Muscle of back (tissue), 3 donors: ENCODE measurements at regions not wholly inside any gene's neighbourhood (a gene's known extent, or its start where the extent isn't known, plus 50 kb on each side); places are given as distances from the start of the nearest gene placed in this dataset.
"Not testable (repeated sequence)": the region's sequence is repeated elsewhere in the genome, so short reads cannot be mapped to it uniquely, and the experiment has no call there.

Experiments
- DNase-seq, 3 donors: peaks; one replicate each; pipeline versions ENCODE4 v3.0.0 to v3.0.0-alpha.2; 2013

GRCh38 chr1:89436856-89437255, 73.0 kb downstream of the GBP6 start:
- no peak for DNase-seq

GRCh38 chr1:89438301-89438700, 74.4 kb downstream of the GBP6 start:
- DNase-seq: not testable (repeated sequence)

GRCh38 chr1:89440911-89441310, 77.1 kb downstream of the GBP6 start:
- no peak for DNase-seq

DNA sequence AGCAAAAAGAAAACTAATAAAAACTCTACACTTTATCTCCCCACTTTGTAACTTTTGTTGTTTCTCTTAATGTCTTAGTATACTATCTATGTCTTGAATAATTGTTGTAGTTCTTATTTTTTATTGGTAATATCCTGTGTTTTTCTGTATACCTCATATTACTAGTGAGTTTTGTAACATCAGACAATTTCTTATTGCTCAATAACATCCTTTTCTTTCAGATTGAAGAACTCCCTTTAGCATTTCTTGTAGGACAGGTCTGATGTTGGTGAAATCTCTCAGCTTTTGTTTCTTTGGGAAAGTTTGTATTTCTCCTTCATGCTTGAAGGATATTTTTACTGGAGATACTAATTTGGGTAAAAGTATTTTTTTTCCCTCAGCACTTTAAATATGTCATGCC, 79.8 kb upstream of the LRRC8B start:
- no peak for DNase-seq

DNA sequence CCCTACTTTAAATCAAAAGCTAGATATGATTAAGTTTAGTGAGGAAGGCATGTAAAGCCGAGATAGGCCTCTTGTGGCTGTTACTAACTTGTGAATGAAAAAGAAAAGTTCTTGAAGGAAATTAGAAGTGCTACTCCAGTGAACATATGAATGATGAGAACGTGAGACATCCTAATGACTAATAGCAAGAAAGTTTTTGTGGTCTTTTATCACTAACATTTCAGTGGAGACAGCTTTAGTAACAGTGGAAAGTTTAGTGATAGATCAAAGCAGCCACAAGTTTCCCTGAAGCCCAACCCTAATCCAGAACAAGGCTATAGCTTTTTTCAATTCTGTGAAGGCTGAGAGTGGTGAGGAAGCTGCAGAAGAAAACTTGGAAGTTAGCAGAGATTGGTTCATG, 73.6 kb upstream of the LRRC8B start:
- DNase-seq: peak in 1 of 3 donors; percentile 25

- no peak for DNase-seq
These were observed 71.3 kb upstream of the LRRC8B start for GRCh38 chr1:89453123-89453972.

- DNase-seq: peak; percentile 12 to 58 (median 31)
These were observed 69.6 kb upstream of the LRRC8B start for GRCh38 chr1:89454845-89455521.

GRCh38 chr1:89457046-89457445, 67.6 kb upstream of the LRRC8B start:
- no peak for DNase-seq

- DNase-seq: no peak
These were observed 65.5 kb upstream of the LRRC8B start for GRCh38 chr1:89459081-89459480.

DNA sequence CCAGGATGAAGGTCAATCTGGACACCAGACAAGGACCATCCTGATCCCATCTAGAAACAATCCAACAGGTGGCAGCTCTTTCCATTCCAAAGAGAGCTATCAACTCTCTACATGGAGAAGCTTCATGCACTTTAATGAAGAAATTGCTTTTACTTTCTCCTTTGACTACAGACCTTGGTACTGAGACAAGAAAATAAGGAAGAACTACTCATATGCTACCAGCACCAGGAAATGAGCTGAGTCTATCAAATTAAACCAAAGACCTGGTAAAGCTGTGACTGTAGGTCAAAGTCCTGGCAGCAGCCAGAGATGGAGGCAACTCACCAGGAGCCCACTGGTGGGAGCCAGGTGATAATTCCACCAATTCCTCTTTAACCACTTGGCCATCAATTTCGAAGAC, 64.3 kb upstream of the LRRC8B start:
- DNase-seq: no peak

DNA sequence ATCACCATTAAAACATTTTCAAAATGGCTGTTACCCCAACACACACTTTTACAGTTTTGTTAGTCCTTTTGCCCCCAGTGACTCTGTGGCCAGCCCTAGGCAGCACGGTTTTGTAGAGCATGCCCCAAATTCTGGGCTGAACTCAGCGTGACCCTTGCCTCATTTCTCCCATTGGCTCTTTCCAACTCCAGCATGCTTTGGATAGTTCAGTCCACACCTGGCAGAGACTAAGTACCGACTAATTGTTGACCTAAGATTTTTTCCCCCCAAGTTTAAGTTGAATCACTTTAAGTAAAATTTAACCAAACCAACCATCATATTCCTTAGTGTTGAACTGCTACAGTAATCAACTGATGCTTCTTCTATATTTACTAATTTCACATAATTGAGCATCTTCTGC, 62.4 kb upstream of the LRRC8B start:
- no peak for DNase-seq

DNA sequence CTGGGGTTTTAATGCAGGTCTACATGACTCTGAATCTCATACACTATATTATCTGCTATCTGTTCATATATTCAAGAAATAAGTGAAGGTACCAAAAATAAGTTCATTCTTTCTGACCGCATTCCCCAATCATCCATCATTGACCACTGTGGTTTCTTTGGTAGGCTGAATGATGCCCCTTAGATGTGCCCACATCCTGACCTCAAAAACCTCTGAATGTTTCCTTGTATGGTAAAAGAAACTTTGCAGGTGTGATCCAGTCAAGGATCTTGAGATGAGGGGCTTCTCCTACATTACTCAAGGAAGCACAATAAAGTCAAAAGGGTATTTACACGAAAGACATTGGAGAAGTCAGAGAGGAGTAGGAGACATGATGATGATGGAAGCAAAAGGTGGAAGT, 60.6 kb upstream of the LRRC8B start:
- no peak for DNase-seq

DNA sequence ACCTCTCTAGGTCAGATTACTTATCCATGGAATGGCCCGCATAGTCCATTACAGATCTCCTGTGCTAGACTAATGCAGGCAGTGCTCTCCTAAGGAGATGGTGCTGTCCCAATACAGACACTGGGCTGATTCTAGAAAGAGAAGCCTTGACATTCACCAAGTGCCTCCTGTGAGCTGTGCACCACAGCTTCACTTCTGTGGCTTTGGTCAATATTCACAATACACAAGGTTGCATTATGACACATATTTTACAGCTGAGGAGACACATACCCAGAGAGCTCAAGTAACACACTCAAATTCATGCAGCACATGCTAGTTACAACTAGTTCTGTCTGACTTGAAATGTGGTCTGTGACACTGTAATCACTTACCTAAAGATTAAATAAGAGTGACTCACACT, 59.4 kb upstream of the LRRC8B start:
- DNase-seq: no peak

DNA sequence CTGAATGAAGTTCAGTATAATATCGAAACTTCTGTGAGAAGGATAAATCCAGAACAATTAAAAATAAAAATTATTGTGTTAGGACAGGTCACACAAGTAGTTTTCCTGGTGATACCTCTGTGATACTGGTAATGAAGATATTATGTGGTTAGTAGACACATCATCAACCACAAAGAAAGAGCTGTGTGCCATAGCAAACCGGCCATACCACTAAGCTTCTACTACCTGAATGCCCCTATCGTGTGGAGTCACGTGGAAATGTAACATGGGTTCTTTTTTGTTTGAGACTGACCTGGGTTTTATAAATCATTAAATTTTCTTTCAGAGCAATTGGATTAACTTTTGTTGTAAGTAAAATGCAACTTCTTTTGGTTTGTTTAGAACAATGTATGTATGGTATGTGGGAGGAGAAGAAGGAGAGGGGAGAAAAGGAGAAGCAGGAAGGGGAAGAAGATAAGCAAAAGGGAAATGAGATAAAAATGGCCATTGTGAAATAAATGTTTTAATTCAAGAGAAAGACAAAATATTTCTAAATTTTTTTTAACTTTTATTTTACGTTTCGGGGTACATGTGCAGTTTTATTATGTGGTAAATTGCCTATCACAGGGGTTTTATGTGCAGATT, 58.2 kb upstream of the LRRC8B start:
- DNase-seq: no peak

DNA sequence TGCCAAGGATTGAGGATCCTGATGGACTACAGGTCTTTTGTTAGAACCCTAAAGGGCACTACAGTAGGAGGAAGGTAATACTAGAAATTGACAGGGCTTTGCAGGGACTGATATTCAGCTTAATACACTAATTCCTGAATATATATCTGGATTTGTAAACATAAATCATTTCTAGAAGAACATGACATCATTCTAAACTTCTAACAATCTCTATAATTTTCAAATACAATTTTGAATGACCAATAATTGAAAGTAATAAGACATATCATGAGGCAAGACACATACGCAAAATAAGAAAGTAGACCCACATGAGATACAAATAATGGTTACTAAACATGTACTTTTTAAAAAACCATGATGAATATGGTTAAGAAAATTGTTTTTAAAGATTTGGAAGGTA, 52.4 kb upstream of the LRRC8B start:
- DNase-seq: no peak

- DNase-seq: no peak
These were observed 51.7 kb upstream of the LRRC8B start for GRCh38 chr1:89472886-89473417.
